ENCODE measurements at regions not wholly inside any gene's neighbourhood (a gene's known extent, or its start where the extent isn't known, plus 50 kb on each side); places are given as distances from the start of the nearest gene placed in this dataset.
"Not testable (repeated sequence)": the region's sequence is repeated elsewhere in the genome, so short reads cannot be mapped to it uniquely, and the experiment has no call there.

GRCh38 chr14:106380740-106381139 is 854.4 kb downstream of the TMEM121 start:
- no peak for DNase-seq

- not testable (repeated sequence) for DNase-seq
Measured at GRCh38 chr14:106389186-106389585, 862.8 kb downstream of the TMEM121 start.

- no peak for DNase-seq
Measured at GRCh38 chr14:106390401-106390800, 864.0 kb downstream of the TMEM121 start.

- no peak for DNase-seq
Measured at GRCh38 chr14:106390947-106391346, 864.6 kb downstream of the TMEM121 start.

- no peak for DNase-seq
Measured at GRCh38 chr14:106393742-106394141, 867.4 kb downstream of the TMEM121 start.

- DNase-seq, result no peak
Measured at GRCh38 chr14:106395456-106396050, 869.2 kb downstream of the TMEM121 start.

- DNase-seq, result no peak
Measured at GRCh38 chr14:106396999-106397398, 870.6 kb downstream of the TMEM121 start.

- not testable (repeated sequence) for DNase-seq
Measured at GRCh38 chr14:106398931-106399331, 872.5 kb downstream of the TMEM121 start.

GRCh38 chr14:106401316-106401715 is 874.9 kb downstream of the TMEM121 start:
- DNase-seq, result not testable (repeated sequence)

- DNase-seq, result not testable (repeated sequence)
Measured at GRCh38 chr14:106410229-106410628, 883.8 kb downstream of the TMEM121 start.

GRCh38 chr14:106414464-106414863 is 888.1 kb downstream of the TMEM121 start:
- DNase-seq, result no peak

- DNase-seq, result no peak
Measured at GRCh38 chr14:106417224-106418049, 891.1 kb downstream of the TMEM121 start.

GRCh38 chr14:106419376-106419965 is 893.1 kb downstream of the TMEM121 start:
- no peak for DNase-seq

- not testable (repeated sequence) for DNase-seq
Measured at GRCh38 chr14:106421431-106422033, 895.1 kb downstream of the TMEM121 start.

- DNase-seq, result no peak
Measured at GRCh38 chr14:106422066-106422465, 895.7 kb downstream of the TMEM121 start.

- not testable (repeated sequence) for DNase-seq
Measured at GRCh38 chr14:106425150-106425549, 898.8 kb downstream of the TMEM121 start.

- DNase-seq, result no peak
Measured at GRCh38 chr14:106436310-106436905, 910.0 kb downstream of the TMEM121 start.

- no peak for DNase-seq
Measured at GRCh38 chr14:106442857-106443256, 916.5 kb downstream of the TMEM121 start.

GRCh38 chr14:106455026-106455425 is 928.6 kb downstream of the TMEM121 start:
- DNase-seq, result no peak

GRCh38 chr14:106459971-106460730 is 933.8 kb downstream of the TMEM121 start:
- DNase-seq, result no peak

- DNase-seq, result no peak
Measured at GRCh38 chr14:106460916-106461315, 934.5 kb downstream of the TMEM121 start.

GRCh38 chr14:106466483-106466882 is 940.1 kb downstream of the TMEM121 start:
- not testable (repeated sequence) for DNase-seq
